Activated CD4-positive, alpha-beta T cell treated with anti-CD3 and anti-CD28 coated beads, Interleukin-2, amount 10 ng/mL, durations not matched to agents 24 days and 14 days (primary cell): ENCODE measurements at regions not wholly inside any gene's neighbourhood (a gene's known extent, or its start where the extent isn't known, plus 50 kb on each side); places are given as distances from the start of the nearest gene placed in this dataset.

Experiments used
- DNase-seq: peaks from one replicate; pipeline ENCODE4 v3.0.0; 2022
- H3K27ac Mint-ChIP-seq: one replicate; pipeline ENCODE4 v1.8.0; 2022; ENCODE audit warnings: mild to moderate bottlenecking, mixed read lengths
- H3K27me3 Mint-ChIP-seq: one replicate; pipeline ENCODE4 v1.8.0; 2022; ENCODE audit warnings: mixed read lengths
- H3K36me3 Mint-ChIP-seq: one replicate; pipeline ENCODE4 v1.8.0; 2022; ENCODE audit warnings: low read depth, mild to moderate bottlenecking, mixed read lengths
- H3K4me1 Mint-ChIP-seq: one replicate; pipeline ENCODE4 v1.8.0; 2021; ENCODE audit warnings: mixed read lengths
- H3K4me3 Mint-ChIP-seq: one replicate; pipeline ENCODE4 v1.8.0; 2022; ENCODE audit warnings: mild to moderate bottlenecking, moderate library complexity, mixed read lengths
- H3K9me3 Mint-ChIP-seq: one replicate; pipeline ENCODE4 v1.8.0; 2021; ENCODE audit warnings: mixed read lengths
- intact Hi-C: fragments of 100-400 bp; cut with micrococcal nuclease; formaldehyde crosslinking; loops from one replicate; pipeline ENCODE4 v1.15.1; 2023

DNA sequence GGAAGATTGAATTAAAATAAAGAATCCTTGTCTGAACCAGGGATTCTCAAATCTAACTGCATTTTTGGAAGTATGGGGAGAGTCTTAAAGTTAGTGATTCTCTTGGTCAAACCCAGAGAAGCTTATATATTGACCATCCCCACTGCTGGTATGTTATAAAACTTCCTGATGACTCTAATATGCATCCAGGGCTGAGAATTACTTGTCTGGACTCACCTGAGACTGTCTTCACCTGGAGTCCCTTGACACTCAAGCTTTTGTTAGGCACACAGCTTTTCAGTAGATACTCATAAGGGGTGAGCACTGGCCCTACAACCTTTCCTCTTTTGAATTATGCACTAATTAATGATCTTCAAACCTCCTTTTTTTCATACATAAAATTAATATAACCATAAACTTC is 149.6 kb upstream of the GULP1 start:
- no peaks in the 10 kb centered on the region for H3K27me3 Mint-ChIP-seq
- H3K27ac Mint-ChIP-seq: no peak overlapping the region
- H3K9me3 Mint-ChIP-seq: no peaks in the 10 kb centered on the region
- DNase-seq: no peak
- H3K36me3 Mint-ChIP-seq: no peaks in the 10 kb centered on the region
- intact Hi-C loops: no loop called here
- no peak overlapping the region for H3K4me3 Mint-ChIP-seq
- H3K4me1 Mint-ChIP-seq: no peaks in the 10 kb centered on the region

DNA sequence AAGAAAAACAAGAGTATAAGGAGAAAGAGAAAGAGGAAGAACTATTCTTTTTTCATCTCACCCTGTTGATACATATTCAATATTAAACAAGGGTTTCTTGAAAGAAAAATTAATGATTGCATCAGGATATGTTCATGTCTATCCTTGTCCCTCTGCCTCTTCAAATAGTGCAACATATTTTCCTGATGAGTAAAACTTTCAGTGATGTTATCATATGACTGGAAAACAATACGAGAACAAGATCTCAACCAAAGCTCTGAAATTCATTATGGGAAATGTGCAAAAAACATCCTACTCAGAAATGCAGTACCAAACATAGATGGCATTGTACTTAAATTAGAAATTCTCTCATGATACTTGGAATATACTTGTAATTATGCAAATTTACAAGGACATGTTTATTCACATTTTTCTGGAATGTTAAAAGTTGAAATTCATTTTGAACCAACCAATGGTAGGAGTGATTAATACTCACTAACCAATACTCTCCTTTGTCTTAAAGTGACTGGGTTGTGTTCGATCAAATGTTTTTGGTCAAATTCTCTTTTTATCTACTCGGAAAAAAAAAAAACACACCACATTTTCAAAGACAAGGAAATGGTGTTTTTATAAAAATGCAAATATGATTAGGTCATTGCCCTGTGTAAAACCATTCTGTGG is 148.9 kb upstream of the GULP1 start:
- intact Hi-C loops: no loop called here
- Mint-ChIP-seq H3K27me3 (no peaks in the 10 kb centered on the region), H3K9me3 (no peaks in the 10 kb centered on the region), H3K27ac (no peak overlapping the region), H3K36me3 (no peaks in the 10 kb centered on the region), H3K4me1 (no peaks in the 10 kb centered on the region), H3K4me3 (no peak overlapping the region)
- DNase-seq: no peak

DNA sequence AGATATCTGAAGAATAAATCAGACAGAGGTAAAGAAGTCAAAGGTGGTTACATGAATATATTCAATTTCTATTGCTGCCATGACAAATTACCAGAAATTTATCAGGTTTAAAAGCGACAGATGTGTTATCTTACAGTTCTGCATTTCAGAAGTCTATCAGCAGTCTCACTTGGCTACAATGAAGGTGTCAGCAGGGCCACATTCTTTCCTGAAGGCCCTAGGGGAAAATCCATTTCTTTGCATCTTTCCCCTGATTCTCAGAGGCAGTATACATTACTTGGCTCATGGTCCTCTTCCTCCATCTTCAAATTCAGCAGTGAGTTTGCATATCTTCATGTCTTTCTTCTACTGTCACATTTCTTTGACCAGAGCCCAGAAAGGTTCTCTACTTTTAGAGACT is 145.8 kb upstream of the GULP1 start:
- Mint-ChIP-seq H3K36me3 (no peaks in the 10 kb centered on the region), H3K4me3 (no peak overlapping the region), H3K4me1 (no peaks in the 10 kb centered on the region), H3K27me3 (no peaks in the 10 kb centered on the region), H3K27ac (no peak overlapping the region), H3K9me3 (no peaks in the 10 kb centered on the region)
- no peak for DNase-seq
- intact Hi-C loops: no loop called here

DNA sequence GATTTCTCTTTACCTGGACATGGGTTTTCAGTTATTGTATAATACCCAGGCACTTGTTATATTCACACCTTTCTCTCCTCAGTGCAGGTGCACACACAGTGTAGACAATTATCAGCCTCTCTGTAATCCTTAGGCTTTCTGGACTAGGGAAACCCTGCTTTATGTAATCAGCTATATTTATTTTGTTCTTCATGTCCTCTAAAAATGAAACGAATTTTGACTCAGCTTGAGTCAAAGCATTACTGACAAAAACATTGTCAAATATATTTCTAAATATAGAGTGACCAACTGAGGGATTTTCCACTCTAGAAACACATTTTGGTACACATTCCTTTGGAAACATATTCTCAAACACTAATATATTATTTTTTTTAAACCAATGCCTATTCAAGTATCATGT is 144.8 kb upstream of the GULP1 start:
- intact Hi-C loops: no loop called here
- Mint-ChIP-seq H3K27me3 (no peaks in the 10 kb centered on the region), H3K9me3 (no peaks in the 10 kb centered on the region), H3K36me3 (no peaks in the 10 kb centered on the region), H3K4me1 (no peaks in the 10 kb centered on the region), H3K4me3 (no peak overlapping the region), H3K27ac (no peak overlapping the region)
- no peak for DNase-seq

DNA sequence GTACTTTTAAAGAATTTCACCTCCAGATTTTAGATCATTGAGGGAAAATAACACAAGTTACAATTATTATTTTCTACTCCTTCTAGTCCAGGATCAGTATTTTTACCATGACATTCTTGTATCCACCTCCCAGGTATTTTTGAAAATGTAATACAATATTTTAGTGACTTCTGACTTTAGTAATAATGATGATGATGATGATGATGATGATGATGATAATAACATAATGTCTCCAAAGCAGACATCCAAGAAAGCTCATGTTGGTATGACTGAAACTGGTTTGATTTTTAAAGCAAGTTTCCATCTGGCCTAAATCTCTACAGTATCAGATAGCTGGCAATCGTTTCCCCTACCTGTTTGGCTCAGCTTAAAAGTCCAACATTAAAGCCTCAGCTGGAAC is 140.0 kb upstream of the GULP1 start:
- H3K4me1 Mint-ChIP-seq: no peaks in the 10 kb centered on the region
- intact Hi-C loops: no loop called here
- no peak overlapping the region for H3K27ac Mint-ChIP-seq
- H3K9me3 Mint-ChIP-seq: no peaks in the 10 kb centered on the region
- no peaks in the 10 kb centered on the region for H3K36me3 Mint-ChIP-seq
- no peak for DNase-seq
- H3K27me3 Mint-ChIP-seq: no peaks in the 10 kb centered on the region
- no peak overlapping the region for H3K4me3 Mint-ChIP-seq

DNA sequence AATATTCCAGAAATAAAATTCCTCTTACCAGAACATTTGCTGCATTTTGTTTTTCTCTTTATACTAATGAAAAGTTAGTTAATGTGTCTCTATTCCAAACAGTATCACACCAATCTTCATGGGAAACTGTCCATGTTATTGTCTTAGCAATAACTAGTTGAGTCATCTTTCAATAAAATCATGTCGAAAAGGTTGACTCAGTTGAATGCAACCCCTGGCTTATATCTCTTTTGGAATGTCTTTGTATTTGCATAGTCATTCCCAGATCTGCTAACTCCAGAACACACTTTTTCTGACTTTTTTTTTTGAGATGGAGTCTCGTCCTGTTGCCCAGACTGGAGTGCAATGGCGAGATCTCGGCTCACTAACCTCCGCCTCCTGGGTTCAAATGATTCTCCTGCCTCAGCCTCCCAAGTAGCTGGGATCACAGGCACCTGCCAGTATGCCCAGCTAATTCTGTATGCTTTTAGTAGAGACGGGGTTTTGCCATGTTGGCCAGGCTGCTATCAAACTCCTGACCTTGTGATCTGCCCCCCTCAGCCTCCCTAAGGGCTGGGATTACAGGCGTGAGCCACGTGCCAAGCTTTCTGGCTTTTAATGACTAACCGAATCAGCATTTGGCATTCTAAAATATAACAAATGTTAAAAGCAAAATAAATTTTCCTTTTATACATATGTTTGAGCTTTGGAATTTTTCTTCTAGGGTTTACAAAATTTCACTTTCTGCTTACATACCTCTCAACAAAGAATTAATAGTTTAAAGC is 133.2 kb upstream of the GULP1 start:
- Mint-ChIP-seq H3K27me3 (no peaks in the 10 kb centered on the region), H3K4me1 (no peaks in the 10 kb centered on the region), H3K36me3 (no peaks in the 10 kb centered on the region), H3K4me3 (no peak overlapping the region), H3K27ac (no peak overlapping the region), H3K9me3 (no peaks in the 10 kb centered on the region)
- no peak for DNase-seq
- intact Hi-C loops: no loop called here

DNA sequence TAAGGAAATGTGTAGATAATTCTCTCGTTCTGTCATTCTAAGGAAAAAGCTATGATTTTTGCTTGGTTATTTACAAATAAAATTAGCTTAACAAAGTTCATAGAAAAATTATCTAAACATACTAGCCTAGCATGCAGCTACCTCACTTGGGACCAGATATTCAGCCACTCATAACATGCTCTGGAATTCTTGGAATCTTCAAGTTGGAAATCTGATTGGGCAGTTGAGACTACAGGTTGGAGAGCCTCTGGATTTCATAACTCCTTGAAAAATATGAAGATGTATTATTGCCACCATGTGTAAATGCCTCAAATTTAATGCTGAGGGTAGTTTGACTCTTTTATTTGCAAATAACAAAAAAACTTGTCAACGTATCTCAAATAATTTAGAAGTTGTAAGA is 132.2 kb upstream of the GULP1 start:
- DNase-seq: no peak
- Mint-ChIP-seq H3K27ac (no peak overlapping the region), H3K4me3 (no peak overlapping the region), H3K4me1 (no peaks in the 10 kb centered on the region), H3K36me3 (no peaks in the 10 kb centered on the region), H3K27me3 (no peaks in the 10 kb centered on the region), H3K9me3 (no peaks in the 10 kb centered on the region)
- intact Hi-C loops: no loop called here

DNA sequence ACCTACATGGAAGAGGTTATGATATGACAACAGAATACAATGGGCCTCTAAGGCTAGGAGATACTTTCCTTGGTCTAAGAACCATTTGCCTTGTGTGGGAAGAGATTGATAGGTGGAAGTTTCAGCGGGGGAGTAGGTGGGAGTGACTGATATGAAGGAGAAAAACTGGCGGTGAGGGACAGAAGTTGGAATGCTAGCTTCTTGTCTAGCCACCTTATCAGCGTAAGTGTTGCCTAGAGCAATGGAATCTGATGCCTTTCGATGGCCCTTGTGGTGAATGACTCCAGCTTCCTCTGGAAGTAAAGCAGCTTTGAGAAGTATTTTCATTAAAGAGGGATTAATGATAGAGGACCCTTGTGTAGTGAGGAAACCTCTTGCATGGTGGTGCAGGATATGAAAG is 121.3 kb upstream of the GULP1 start:
- Mint-ChIP-seq H3K27me3 (no peaks in the 10 kb centered on the region), H3K9me3 (no peaks in the 10 kb centered on the region), H3K36me3 (no peaks in the 10 kb centered on the region), H3K4me3 (no peak overlapping the region), H3K27ac (no peak overlapping the region), H3K4me1 (no peaks in the 10 kb centered on the region)
- no peak for DNase-seq
- intact Hi-C loops: no loop called here

DNA sequence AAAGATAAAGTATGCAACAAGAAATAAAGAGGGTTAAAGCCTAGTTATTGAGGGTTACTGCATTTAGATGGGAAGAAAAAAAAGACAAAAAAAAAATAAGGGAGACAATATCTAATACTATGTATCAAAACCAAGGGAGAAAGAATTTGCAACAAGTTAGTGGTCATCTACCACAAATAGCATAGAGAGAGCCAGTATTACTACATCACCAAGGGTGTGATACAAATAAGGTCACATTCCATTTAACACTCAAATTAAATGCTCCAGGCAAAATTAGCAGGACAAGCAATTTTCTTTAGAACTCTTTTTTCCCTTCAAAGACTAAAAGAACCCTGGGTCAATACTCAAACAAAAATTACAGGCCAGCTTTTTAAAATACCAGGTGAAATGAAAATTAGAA is 115.1 kb upstream of the GULP1 start:
- Mint-ChIP-seq H3K36me3 (no peaks in the 10 kb centered on the region), H3K27ac (no peak overlapping the region), H3K27me3 (no peaks in the 10 kb centered on the region), H3K4me3 (no peak overlapping the region), H3K9me3 (no peaks in the 10 kb centered on the region), H3K4me1 (no peaks in the 10 kb centered on the region)
- DNase-seq: no peak
- intact Hi-C loops: no loop called here

DNA sequence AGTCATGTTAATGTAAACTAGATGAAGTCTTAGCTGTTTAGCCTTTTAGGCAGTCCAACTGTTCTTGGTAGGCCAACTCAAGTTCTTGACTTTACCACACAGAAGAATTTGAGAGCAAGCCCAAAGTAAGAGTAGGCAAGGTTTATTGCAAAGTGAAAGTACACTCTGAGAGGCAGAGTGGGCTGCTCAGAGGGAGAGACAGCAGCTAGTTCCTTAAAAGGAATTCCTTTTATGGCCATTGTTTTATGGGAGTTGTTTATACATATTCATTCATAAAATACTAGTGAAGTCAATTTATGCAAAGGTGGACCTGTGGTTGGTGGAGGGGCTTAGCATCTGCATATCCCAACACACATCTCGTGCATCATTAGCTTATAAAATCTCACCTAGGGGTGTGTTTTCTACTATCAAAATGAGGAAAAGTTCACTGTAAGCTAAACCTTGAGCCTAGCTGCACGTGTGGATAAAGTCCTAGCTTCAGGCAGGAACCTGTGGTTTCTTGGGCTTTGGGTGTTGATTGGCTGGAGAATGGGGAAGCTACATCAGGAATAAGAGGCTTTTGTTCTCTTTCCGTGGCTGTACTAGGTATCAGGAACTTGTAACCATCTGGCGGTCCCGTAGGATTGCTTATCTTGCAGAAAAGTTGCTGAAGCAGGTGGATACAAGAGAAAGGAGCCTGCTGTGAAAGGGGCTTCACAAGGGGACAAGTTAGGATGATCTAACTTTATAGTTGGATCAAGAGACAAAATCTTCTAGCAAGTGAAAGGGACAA is 110.4 kb upstream of the GULP1 start:
- no peaks in the 10 kb centered on the region for H3K36me3 Mint-ChIP-seq

DNA sequence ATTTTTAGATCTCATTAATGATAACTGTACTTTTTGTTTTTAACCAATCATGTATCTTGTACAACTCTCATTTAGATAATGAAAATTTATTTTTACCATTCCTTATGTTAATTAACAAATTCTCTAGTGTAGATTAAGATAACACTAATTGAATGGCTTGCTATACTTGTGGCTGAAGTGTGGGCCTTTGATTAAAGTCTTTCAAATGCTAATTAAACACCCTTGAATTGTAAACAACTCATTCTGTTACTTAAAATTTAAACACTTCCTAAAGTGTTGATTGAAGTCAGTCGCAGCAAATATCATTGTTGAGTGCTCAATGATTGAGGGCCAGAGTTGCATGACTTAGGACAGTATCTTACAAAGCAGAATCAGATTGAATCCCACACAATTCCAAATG is 109.8 kb upstream of the GULP1 start:
- Mint-ChIP-seq H3K36me3 (no peaks in the 10 kb centered on the region), H3K27ac (no peak overlapping the region), H3K4me3 (no peak overlapping the region), H3K27me3 (no peaks in the 10 kb centered on the region), H3K9me3 (no peaks in the 10 kb centered on the region), H3K4me1 (no peaks in the 10 kb centered on the region)
- intact Hi-C loops: no loop called here
- no peak for DNase-seq

More for the DNA sequence above, 110.4 kb upstream of the GULP1 start:
- Mint-ChIP-seq H3K27me3 (no peaks in the 10 kb centered on the region), H3K4me1 (no peaks in the 10 kb centered on the region), H3K27ac (no peak overlapping the region), H3K4me3 (no peak overlapping the region), H3K9me3 (no peaks in the 10 kb centered on the region)
- DNase-seq: no peak
- intact Hi-C loops: no loop called here

DNA sequence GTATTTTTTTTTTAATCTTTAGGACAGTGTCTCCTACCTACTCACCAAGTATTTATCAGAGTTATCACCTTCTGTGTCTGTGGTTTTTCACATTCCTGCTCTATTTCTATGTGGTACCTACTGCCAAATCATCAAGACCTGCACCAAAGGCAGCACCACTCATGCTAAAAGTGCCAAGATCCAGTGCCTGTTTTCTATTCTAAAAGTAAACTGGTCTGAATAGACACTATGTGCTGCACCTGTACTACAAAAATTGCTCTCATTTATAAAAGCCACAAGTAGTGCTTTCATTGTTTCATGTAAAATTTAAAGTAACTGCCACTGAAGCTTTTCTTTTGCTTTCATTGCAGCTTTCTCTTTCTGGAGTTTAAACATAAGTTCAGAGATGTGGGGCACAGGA is 103.9 kb upstream of the GULP1 start:
- no peak for DNase-seq
- Mint-ChIP-seq H3K27me3 (no peaks in the 10 kb centered on the region), H3K36me3 (no peaks in the 10 kb centered on the region), H3K4me3 (no peak overlapping the region), H3K27ac (no peak overlapping the region), H3K9me3 (no peaks in the 10 kb centered on the region), H3K4me1 (no peaks in the 10 kb centered on the region)
- intact Hi-C loops: no loop called here

DNA sequence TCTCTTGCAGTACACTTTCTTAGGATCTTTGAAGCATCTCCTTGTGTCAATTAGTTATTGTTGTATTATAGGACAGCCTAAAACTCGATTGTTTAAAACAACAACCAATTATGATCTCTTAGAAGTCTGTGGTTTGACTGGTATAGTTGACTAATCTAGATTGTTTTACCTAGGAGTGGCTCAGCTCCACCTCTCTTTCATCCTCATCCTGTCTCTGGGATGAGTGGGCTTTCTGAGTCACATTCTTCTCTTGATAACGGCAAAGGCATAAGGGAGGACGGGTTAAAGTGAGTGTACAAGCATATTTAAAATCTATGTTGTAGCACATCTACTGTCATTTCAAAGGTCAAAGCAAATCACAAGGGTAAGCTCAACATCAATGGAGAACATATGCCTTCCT is 102.3 kb upstream of the GULP1 start:
- H3K27me3 Mint-ChIP-seq: no peaks in the 10 kb centered on the region
- no peaks in the 10 kb centered on the region for H3K9me3 Mint-ChIP-seq
- no peaks in the 10 kb centered on the region for H3K4me1 Mint-ChIP-seq
- H3K27ac Mint-ChIP-seq: no peak overlapping the region
- intact Hi-C loops: no loop called here
- no peak overlapping the region for H3K4me3 Mint-ChIP-seq
- DNase-seq: no peak
- no peaks in the 10 kb centered on the region for H3K36me3 Mint-ChIP-seq

DNA sequence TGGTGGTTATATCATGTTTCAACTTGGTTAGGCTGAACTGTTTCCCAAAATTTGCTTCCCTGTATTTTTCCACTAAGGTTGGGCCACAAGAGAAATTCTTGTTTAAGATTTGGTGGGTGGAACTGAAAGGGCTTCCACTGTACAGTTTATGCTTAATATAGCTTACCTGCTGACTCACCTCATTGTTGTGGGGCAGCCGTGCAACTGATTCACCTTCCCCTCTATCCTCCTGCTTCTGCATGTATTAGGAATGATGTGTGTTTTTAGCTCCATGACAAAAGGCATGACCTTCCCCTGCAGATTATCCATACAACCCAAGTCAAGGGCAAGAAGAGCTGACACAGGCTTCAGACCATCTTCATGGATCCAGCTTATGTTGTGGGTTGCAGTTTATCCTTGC is 98.4 kb upstream of the GULP1 start:
- no peaks in the 10 kb centered on the region for H3K36me3 Mint-ChIP-seq
- H3K9me3 Mint-ChIP-seq: no peaks in the 10 kb centered on the region
- no peak overlapping the region for H3K27ac Mint-ChIP-seq
- no peaks in the 10 kb centered on the region for H3K27me3 Mint-ChIP-seq
- intact Hi-C loops: no loop called here
- no peak overlapping the region for H3K4me3 Mint-ChIP-seq
- no peak for DNase-seq
- no peaks in the 10 kb centered on the region for H3K4me1 Mint-ChIP-seq
